ENCODE measurements at regions not wholly inside any gene's neighbourhood (a gene's known extent, or its start where the extent isn't known, plus 50 kb on each side); places are given as distances from the start of the nearest gene placed in this dataset.
"Not testable (repeated sequence)": the region's sequence is repeated elsewhere in the genome, so short reads cannot be mapped to it uniquely, and the experiment has no call there.

- DNase-seq (ENCODE audit: low read depth in 2 of 2) = no peak
Observed at GRCh38 chr1:204782118-204782700, 88.5 kb upstream of the NFASC start.

- not testable (repeated sequence) for DNase-seq (ENCODE audit: low read depth in 2 of 2)
Observed at GRCh38 chr1:204785023-204785422, 85.6 kb upstream of the NFASC start.

DNA sequence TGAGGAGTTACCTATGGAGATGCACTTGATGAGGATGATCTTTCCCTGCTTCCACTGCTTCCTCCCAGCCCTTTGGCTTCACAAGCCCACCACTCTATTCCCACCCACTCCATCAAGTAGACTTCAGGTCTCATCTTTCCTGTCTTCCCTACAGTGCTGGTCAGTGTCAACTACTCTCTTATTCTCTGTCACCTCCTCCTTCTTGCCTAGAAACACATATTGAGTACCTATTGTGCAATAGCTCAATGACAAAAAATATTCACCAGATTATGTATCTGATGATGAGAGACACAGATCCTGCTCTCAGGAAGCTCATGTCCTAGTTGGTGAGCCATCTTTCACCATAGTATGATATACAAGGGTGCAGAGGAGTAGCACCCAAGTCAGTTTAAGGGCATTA lies 82.2 kb upstream of the NFASC start:
- no peak for DNase-seq (ENCODE audit: low read depth in 2 of 2)

DNA sequence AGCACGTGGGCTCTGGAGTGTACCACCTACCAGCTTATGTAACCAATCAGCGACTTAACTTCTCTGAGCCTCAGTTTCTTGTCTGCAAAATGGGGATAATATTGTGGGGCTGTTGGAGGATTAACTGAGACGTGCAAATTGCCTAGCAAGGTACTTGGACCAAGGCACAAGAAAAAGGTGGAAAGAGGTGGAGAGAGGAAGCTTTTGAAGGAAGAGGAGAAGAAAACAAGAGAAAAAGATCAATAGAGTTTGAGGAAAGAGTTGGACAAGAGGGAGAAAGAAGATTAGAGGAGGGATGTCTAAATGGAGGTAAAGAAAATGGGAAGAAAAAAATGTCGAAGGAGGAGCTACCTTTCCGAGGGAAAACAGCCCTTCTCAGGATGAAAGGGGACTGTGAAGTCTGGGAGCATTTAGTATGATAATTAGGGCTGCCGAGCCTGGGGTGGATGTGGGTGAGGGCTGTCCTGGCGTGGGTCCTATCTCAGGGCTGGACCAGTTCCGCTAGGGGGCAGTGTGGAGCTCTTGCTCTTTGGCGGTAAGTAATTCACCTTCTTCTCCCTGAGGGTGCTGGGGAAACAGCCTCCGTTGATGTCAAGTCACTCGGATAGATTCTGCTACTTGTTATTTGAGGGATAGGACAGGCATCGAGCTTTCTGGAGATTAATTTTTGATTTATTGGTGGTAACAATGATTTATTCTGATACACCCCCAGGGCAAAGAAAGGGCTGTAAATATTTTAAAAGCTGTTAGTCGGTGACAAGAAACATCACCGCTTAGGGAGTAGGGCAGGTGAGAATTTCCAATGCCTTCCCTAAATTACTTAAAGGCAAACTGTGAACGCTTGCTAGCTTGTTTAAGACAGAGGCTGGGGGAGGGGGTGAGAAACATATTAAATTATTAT lies 79.0 kb upstream of the NFASC start:
- DNase-seq (ENCODE audit: low read depth in 2 of 2) = peak; percentile 78 to 89

DNA sequence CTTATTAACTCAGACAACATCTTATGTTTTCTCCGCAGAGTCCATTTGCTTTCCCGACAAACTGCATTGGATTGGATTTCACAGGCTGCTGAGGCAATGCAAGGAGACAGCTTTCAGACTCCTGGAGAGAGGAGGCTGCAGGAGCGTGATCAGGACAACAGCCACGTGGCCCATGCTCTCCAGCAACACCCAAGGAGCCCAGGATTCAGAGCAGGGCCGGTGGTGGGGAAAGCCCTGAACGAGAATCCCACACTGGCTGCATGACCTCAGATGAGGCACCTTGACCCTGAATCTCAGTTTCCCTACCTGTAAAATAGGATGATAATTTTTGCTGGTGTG lies 78.3 kb upstream of the NFASC start:
- DNase-seq (ENCODE audit: low read depth in 2 of 2) = no peak

- no peak for DNase-seq (ENCODE audit: low read depth in 2 of 2)
Observed at GRCh38 chr1:204793259-204793914, 77.3 kb upstream of the NFASC start.

- not testable (repeated sequence) for DNase-seq (ENCODE audit: low read depth in 2 of 2)
Observed at GRCh38 chr1:204796886-204797285, 73.8 kb upstream of the NFASC start.

- DNase-seq (ENCODE audit: low read depth in 2 of 2) = no peak
Observed at GRCh38 chr1:204797401-204797800, 73.3 kb upstream of the NFASC start.

DNA sequence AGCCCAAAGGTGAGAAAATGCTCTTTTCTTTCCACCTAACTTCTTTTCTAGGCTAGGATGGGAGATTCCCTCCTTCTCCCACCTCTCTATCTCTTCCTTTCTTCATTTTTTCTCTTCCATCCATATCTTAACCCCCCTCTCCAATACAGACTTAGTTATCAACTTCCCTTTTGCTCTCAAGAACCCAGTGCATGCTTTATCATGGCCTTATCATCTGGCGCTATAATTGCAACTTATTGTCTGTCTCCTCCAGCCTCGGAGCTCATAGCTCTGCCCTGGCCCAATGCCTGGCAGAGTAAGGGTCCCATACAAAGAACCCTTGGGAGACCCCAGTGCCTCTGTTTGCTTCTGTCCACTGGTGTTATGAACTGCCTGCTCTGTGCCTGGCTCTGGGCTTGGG lies 71.0 kb upstream of the NFASC start:
- DNase-seq (ENCODE audit: low read depth in 2 of 2) = no peak

GRCh38 chr1:204801211-204801610 lies 69.5 kb upstream of the NFASC start:
- DNase-seq (ENCODE audit: low read depth in 2 of 2) = no peak

DNA sequence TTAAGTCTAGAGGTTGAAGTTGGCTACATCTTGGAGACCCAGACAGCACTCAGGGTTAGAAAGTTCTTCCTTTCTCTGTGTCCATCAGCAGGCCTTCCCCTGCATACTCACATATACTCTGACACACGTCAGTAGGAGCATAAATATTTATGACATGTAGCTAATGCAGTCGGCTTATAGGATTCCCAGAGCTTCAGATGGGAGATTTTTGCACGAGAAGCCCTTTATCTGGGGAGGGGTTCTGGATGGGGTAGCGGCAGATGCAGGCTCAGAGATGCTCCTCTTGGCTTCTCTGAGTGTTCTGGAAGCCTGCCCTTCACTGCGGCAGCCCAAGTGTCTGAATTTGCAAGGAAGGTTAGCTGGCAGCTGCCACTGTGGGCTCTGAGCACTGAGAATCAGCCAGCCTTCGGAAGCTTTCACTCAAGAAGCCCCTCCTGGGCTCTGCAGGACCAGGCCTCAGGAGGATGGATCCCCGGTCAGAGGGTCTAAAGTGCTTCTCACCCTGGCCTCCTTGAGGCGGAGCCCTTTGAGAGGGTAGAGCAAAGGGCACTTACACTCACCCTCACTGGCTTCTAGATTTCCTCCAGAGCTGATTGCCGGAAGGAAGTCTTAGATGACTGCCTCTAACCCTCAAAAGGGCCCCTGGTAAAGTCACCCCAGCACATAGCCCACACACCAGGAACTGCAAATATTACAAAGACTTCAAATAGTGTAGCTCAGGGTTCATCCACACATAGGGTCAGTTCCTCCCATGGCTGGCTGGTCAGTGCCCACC lies 68.1 kb upstream of the NFASC start:
- DNase-seq (ENCODE audit: low read depth in 2 of 2) = no peak

GRCh38 chr1:204803607-204804006 lies 67.1 kb upstream of the NFASC start:
- DNase-seq (ENCODE audit: low read depth in 2 of 2) = no peak

DNA sequence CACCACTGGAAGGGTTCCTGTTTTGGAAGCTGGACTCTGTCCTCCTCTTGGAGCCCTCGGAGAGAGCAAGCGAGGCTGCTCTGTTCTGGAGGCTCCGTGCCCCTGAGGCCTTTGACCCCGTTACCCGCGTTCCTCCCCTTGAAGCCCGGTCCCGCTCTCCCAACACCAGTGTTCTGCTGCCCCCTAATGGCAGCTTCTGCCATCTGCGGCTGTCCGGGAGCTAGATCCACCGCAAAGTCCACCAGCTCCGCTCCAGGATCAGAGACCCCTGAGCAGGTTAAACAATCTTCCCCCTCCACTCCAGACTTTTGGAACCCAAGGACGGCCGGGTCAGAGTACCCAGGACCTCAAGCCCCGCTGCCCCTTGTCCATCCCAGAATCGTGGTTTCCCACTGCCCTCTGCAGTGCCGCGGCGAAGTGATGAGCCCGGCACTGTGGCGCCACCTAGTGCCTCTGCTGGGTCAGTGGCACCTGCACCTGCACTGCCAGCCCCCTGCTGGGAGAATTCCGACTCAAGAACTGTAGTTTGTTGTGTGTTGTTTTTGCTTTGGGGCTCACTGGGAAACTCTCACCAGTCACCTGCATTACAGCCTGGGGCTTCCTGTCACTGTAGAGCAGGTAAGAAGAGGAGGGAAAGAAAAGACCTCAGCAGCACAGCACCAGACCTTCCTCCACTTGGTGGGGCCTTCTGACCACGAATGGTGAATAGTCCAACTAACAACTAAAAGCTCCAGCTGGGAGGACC lies 63.5 kb upstream of the NFASC start:
- DNase-seq (ENCODE audit: low read depth in 2 of 2) = peak; percentile 76 to 81

DNA sequence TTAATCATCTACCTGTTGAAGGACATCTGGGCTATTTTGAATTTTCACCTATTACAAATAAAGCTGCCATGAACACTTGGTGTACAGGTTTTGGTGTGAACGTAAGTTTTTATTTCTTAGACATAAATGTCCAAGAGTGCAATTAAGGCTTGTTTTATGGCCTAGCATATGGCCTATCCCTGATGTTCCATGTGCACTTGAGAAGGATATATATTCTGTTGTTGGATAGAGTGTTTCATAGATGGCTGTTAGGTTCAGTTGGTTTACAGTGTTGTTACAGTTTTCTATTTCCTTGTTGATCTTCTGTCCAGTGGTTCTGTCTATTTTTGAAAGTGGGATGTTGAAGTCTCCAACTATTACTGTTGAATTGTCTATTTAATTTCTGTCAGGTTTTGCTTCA lies 61.2 kb upstream of the NFASC start:
- DNase-seq (ENCODE audit: low read depth in 2 of 2) = no peak

DNA sequence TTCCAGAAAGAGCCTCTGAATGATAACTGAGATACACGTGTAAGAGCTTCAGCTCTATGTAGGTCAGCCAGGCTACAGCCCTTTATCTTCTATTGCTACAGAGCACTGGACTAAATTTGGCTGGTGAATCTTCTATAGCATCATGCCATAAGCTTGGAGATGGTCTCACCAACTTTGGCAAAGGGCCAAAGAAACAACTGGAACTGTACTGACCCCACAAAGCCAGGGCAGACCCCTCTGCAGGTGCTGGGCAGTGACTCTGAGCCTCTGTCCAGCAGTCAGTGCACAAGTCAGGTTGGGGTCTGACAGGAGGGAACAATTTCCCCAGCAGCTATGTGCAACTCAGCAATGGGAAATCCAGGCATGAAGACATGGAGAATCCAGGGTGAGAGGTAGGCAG lies 57.8 kb upstream of the NFASC start:
- no peak for DNase-seq (ENCODE audit: low read depth in 2 of 2)

DNA sequence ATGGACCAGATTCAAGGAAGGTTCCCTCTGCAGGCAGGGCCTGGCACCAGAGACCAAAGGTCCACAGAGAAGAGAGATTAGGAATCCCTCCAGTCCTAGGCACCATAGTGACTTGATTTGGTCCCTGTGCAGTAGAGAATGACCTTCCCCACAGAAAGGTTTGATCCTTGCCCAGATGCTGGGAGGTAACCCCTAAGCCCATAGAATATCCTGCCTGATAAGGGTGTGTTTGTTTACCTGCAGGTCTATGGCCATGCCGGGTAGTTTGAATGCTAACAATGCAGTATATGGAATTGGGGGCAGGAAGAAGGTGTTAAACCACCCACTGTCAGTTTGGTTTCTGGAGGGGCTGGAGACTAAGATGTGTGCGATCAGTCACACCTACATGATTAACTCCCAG lies 57.1 kb upstream of the NFASC start:
- DNase-seq (ENCODE audit: low read depth in 2 of 2) = no peak

DNA sequence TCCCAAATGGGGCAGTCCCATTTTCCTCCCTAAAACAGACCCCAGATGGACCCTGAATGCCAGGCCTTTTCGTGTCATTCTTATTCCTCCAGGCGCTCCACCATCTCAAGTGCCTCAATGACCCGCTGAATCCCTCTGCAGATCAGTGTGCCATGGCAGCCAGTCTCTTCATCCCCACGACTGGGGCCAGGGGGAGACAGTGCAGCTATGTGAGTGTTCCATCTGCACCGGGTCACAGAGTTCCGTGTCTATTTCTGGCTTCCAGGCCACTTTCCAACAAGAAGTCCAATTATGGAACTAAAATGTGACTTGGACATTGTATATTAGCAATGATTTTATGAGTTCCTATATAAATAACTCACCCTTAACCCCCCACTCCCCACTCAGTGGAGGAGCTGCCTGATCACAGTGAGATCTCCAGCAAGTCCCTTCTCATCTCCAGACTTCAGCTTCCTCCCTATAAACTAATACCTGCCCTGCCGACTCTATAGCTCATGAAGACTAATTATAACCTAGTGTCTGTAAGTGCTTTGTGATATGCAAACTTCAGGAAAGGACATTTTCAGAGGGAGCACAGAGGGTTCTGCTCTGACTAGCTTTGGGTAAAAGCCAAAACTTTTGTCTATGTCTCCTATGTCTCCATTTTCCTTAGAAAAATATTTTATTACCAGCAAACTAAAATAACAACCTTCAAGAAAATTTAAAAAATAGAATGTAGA lies 56.3 kb upstream of the NFASC start:
- DNase-seq (ENCODE audit: low read depth in 2 of 2) = no peak

DNA sequence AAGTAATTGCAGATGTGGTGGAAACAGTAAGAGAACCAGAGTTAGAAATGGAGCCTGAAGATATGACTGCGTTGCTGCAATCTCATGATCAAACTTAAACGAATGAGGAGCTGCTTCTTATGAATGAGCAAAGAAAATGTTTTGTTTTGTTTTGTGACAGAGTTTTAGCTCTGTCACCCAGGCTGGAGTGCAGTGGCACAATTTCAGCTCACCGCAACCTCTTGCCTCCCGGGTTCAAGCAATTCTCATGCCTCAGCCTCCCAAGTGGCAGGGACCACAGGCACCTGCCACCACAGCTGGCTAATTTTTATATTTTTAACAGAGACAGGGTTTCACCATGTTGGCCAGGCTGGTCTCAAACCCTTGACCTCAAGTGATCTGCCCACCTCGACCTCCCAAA lies 53.3 kb upstream of the NFASC start:
- no peak for DNase-seq (ENCODE audit: low read depth in 2 of 2)

- no peak for DNase-seq (ENCODE audit: low read depth in 2 of 2)
Observed at GRCh38 chr1:204818998-204819397, 51.7 kb upstream of the NFASC start.

- no peak for DNase-seq (ENCODE audit: low read depth in 2 of 2)
Observed at GRCh38 chr1:204819495-204819894, 51.2 kb upstream of the NFASC start.
